Naive thymus-derived CD8-positive, alpha-beta T cell (primary cell): ENCODE measurements at regions not wholly inside any gene's neighbourhood (a gene's known extent, or its start where the extent isn't known, plus 50 kb on each side); places are given as distances from the start of the nearest gene placed in this dataset.
"Not testable (repeated sequence)": the region's sequence is repeated elsewhere in the genome, so short reads cannot be mapped to it uniquely, and the experiment has no call there.

Source experiments
- ATAC-seq, 2 donors: fragments of 150-1000 bp; cut with Tn5 transposase in 1 of 2; sonication (Bioruptor Pico), chemical (Tn5 transposase) in 1 of 2; 1 replicate in 1 of 2; 2 replicates in 1 of 2; pipeline ENCODE4 v1.10.0; 2021; ENCODE audit warnings: mild to moderate bottlenecking in 2 of 2, moderate library complexity in 2 of 2
- POLR2A ChIA-PET: fragments of 350-600 bp; sonication (Branson Sonifier 250); formaldehyde crosslinking; loops from one replicate; lab custom pipeline; 2021; ENCODE audit warnings: antibody characterized with exemption; lab: Charles Lee
- DNase-seq, 10 donors: peaks; one replicate each; pipeline versions ENCODE4 v3.0.0 to v3.0.0-alpha.2; 2020 to 2022
- H3K27ac Mint-ChIP-seq, 10 donors: one replicate each; pipeline ENCODE4 v1.8.0; 2020 to 2022; ENCODE audit warnings: mild to moderate bottlenecking in 10 of 10, mixed read lengths in 10 of 10, moderate library complexity in 4 of 10, inconsistent platforms in 1 of 10
- H3K27me3 Mint-ChIP-seq, 5 donors: one replicate each; pipeline ENCODE4 v1.8.0; 2021 to 2022; ENCODE audit warnings: mixed read lengths in 5 of 5
- H3K36me3 Mint-ChIP-seq, 3 donors: one replicate each; pipeline ENCODE4 v1.8.0; 2020 to 2022; ENCODE audit warnings: mixed read lengths in 3 of 3, mild to moderate bottlenecking in 2 of 3, inconsistent platforms in 1 of 3
- H3K4me1 Mint-ChIP-seq, 4 donors: one replicate each; pipeline ENCODE4 v1.8.0; 2021 to 2022; ENCODE audit warnings: mixed read lengths in 4 of 4
- H3K4me3 Mint-ChIP-seq, 10 donors: one replicate each; pipeline ENCODE4 v1.8.0; 2020 to 2022; ENCODE audit warnings: mild to moderate bottlenecking in 10 of 10, mixed read lengths in 10 of 10, moderate library complexity in 6 of 10, inconsistent platforms in 1 of 10
- H3K9me3 Mint-ChIP-seq, 9 donors: one replicate each; pipeline ENCODE4 v1.8.0; 2020 to 2022; ENCODE audit warnings: mixed read lengths in 9 of 9, mild to moderate bottlenecking in 3 of 9, inconsistent platforms in 1 of 9, moderate library complexity in 1 of 9

DNA sequence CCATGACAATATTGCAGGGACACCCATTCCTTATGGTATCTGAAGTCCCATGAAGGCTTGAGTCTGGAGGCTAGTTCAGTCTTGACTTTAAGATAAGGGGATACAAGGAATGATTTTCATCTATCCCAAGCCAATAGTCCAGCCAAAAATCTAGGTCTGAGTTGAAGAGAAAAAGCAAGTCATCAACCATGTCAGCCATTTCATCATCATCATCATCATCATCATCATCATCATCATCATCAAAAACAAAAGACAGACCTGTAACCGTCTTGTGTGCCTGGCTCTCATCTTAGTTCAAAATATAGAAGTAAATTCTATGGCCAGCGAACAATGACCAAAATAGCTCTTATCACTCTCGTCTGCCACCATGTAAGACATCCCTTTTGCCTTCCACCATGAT is 59.5 kb upstream of the FAM90A26 start:
- H3K4me1 Mint-ChIP-seq, DNase-seq, POLR2A ChIA-PET, ATAC-seq, H3K4me3 Mint-ChIP-seq, H3K9me3 Mint-ChIP-seq, H3K27ac Mint-ChIP-seq, H3K36me3 Mint-ChIP-seq, H3K27me3 Mint-ChIP-seq: not testable (repeated sequence)

GRCh38 chr4:9103148-9103524 is 67.1 kb upstream of the FAM90A26 start:
- H3K36me3 Mint-ChIP-seq, H3K9me3 Mint-ChIP-seq, H3K27ac Mint-ChIP-seq, DNase-seq, H3K4me3 Mint-ChIP-seq, H3K27me3 Mint-ChIP-seq, H3K4me1 Mint-ChIP-seq, POLR2A ChIA-PET, ATAC-seq: not testable (repeated sequence)

DNA sequence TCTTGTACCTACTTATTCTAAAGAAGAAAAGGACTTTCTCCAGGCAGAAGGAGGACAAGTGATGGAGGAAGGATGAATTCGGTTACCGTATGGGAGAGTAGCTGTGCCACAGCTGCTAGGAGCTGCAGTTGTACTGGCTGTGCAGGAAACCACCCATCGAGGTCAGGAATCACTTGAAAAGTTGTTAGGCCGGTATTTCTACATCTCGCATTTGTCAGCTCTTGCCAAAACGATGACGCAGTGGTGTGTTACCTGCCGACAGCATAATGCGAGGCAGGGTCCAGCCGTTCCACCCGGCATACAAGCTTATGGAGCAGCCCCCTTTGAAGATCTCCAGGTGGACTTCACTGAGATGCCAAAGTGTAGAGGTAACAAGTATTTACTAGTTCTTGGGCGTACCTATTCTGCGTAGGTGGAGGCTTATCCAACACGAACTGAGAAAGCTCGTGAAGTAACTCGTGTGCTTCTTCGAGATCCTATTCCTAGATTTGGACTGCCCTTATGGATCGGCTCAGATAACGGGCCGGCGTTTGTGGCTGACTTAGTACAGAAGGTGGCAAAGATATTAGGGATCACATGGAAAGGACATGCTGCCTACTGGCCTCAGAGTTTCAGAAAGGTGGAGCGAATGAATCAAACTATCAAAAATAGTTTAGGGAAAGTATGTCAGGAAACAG is 67.6 kb upstream of the FAM90A26 start:
- DNase-seq, H3K4me3 Mint-ChIP-seq, H3K9me3 Mint-ChIP-seq, H3K36me3 Mint-ChIP-seq, H3K27ac Mint-ChIP-seq, H3K4me1 Mint-ChIP-seq, H3K27me3 Mint-ChIP-seq, POLR2A ChIA-PET, ATAC-seq: not testable (repeated sequence)

- DNase-seq, H3K27ac Mint-ChIP-seq, H3K4me1 Mint-ChIP-seq, ATAC-seq, POLR2A ChIA-PET, H3K4me3 Mint-ChIP-seq: not testable (repeated sequence)
- H3K27me3 Mint-ChIP-seq, result peaks cover 0 to 17% (median 0%) of the 10 kb centered on the region in 5 donors
- peaks cover 0 to 19% (median 15%) of the 10 kb centered on the region in 3 donors for H3K36me3 Mint-ChIP-seq
- H3K9me3 Mint-ChIP-seq, result peaks cover 3 to 40% (median 29%) of the 10 kb centered on the region in 9 donors
Observed at GRCh38 chr4:9096330-9096729, 73.9 kb upstream of the FAM90A26 start.

DNA sequence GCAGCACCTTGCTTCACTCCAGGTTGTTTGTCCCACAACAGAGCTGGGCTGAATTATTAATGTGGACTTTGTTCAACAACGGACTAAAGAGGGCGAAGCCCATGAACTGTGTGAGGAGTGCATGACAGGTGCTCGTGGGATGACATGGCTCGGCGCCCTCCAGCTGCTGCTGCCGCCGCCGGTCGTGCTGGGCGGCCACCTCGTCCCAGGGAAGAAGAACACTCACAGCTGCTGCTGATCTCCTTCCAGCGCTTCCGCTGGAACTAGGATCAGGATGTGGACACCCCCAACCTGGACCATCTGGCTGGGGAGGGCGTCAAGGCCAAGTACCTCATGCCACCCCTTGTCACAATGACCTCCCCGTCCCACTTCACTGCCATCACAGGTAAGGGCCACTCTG is 91.4 kb upstream of the FAM90A26 start:
- DNase-seq, H3K27ac Mint-ChIP-seq, H3K4me3 Mint-ChIP-seq, ATAC-seq, H3K4me1 Mint-ChIP-seq, POLR2A ChIA-PET: not testable (repeated sequence)
- Mint-ChIP-seq H3K9me3 (peaks cover 0 to 20% (median 10%) of the 10 kb centered on the region in 9 donors), H3K27me3 (peaks cover 0 to 11% (median 2%) of the 10 kb centered on the region in 5 donors), H3K36me3 (peaks cover 0 to 23% (median 10%) of the 10 kb centered on the region in 3 donors)

GRCh38 chr4:9076974-9077373 is 93.2 kb upstream of the FAM90A26 start:
- H3K9me3 Mint-ChIP-seq, result peaks cover 0 to 25% (median 5%) of the 10 kb centered on the region in 9 donors
- ATAC-seq, H3K27ac Mint-ChIP-seq, H3K4me3 Mint-ChIP-seq, POLR2A ChIA-PET, H3K4me1 Mint-ChIP-seq, DNase-seq: not testable (repeated sequence)
- H3K36me3 Mint-ChIP-seq, result peaks cover 0 to 19% (median 10%) of the 10 kb centered on the region in 3 donors
- H3K27me3 Mint-ChIP-seq, result peaks cover 0 to 11% (median 2%) of the 10 kb centered on the region in 5 donors

DNA sequence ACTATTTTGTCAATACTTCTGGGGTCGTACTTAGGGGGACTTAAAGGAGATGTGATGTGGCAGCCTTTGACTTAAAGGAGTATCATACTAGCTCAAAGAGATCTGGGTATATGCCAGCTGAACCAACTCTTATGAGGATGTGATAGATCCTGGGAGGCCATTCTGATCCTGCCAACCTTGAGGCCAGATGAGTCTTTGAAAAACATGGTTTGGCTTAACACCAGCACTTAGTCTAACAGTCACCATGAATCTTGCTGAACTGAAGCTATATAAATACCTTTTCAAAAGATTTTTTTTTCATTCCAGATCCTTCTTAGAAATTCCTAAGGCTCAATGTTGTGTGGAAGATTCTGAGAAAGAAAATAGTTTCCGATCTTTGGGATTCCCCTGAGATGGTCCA is 93.7 kb upstream of the FAM90A26 start:
- Mint-ChIP-seq H3K27me3 (peaks cover 0 to 11% (median 0%) of the 10 kb centered on the region in 5 donors), H3K9me3 (peaks cover 0 to 25% (median 4%) of the 10 kb centered on the region in 9 donors), H3K36me3 (peaks cover 0 to 15% (median 6%) of the 10 kb centered on the region in 3 donors)
- H3K4me1 Mint-ChIP-seq, ATAC-seq, DNase-seq, H3K27ac Mint-ChIP-seq, H3K4me3 Mint-ChIP-seq, POLR2A ChIA-PET: not testable (repeated sequence)

DNA sequence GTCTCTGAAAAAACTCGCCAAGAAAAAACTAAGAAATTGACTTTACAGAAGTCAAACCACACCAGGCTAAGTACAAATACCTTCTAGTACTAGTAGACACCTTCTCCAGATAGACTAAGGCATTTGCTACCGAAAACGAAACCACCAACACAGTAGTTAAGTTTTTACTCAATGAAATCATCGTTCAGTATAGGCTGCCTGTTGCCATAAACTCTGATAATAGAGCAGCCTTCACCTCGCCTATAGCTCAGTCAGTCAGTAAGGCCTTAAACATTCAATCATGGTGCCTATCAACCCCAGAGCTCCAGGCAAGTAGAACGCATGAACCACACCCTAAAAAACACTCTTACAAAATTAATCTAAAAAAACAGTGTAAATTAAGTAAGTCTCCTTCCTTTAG is 96.8 kb upstream of the FAM90A26 start:
- H3K4me3 Mint-ChIP-seq, H3K4me1 Mint-ChIP-seq, DNase-seq, POLR2A ChIA-PET, H3K27ac Mint-ChIP-seq, H3K27me3 Mint-ChIP-seq, ATAC-seq: not testable (repeated sequence)
- Mint-ChIP-seq H3K36me3 (peaks cover 0 to 10% (median 0%) of the 10 kb centered on the region in 3 donors), H3K9me3 (peaks cover 0 to 30% (median 5%) of the 10 kb centered on the region in 9 donors)

GRCh38 chr4:9072521-9073220 is 97.5 kb upstream of the FAM90A26 start:
- H3K36me3 Mint-ChIP-seq, H3K4me1 Mint-ChIP-seq, POLR2A ChIA-PET, ATAC-seq, H3K27ac Mint-ChIP-seq, DNase-seq, H3K27me3 Mint-ChIP-seq, H3K4me3 Mint-ChIP-seq: not testable (repeated sequence)
- peaks cover 0 to 32% (median 8%) of the 10 kb centered on the region in 9 donors for H3K9me3 Mint-ChIP-seq

- ATAC-seq, H3K27ac Mint-ChIP-seq, POLR2A ChIA-PET, DNase-seq, H3K4me3 Mint-ChIP-seq, H3K4me1 Mint-ChIP-seq, H3K27me3 Mint-ChIP-seq: not testable (repeated sequence)
- Mint-ChIP-seq H3K9me3 (peaks cover 6 to 59% (median 32%) of the 10 kb centered on the region in 9 donors), H3K36me3 (peaks cover 0 to 24% (median 0%) of the 10 kb centered on the region in 3 donors)
Observed at GRCh38 chr4:9067923-9068322, 102.3 kb upstream of the FAM90A26 start.

DNA sequence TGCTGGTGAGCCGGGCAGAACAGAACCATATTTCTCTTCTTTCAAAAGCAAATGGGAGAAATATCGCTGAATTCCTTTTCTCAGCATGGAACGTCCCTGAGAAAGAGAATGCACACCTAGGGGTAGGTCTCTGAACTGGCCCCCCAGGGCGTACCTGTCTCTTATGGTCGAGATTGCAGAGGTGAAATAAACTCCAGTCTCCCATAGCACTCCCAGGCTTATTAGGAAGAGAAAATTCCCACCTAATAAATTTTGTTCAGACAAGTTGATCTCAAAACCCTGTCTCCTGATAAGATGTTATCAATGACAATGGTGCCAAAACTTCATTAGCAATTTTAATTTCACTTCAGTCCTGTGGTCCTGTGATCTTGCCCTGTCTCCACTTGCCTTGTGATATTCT is 106.6 kb upstream of the FAM90A26 start:
- H3K4me3 Mint-ChIP-seq, H3K27ac Mint-ChIP-seq, POLR2A ChIA-PET, H3K4me1 Mint-ChIP-seq, H3K27me3 Mint-ChIP-seq, DNase-seq, ATAC-seq: not testable (repeated sequence)
- H3K9me3 Mint-ChIP-seq, result peaks cover 4 to 52% (median 29%) of the 10 kb centered on the region in 9 donors
- H3K36me3 Mint-ChIP-seq, result peaks cover 0 to 33% (median 0%) of the 10 kb centered on the region in 3 donors

GRCh38 chr4:9024866-9025265 is 145.3 kb upstream of the FAM90A26 start:
- DNase-seq, ATAC-seq, H3K4me1 Mint-ChIP-seq, POLR2A ChIA-PET, H3K4me3 Mint-ChIP-seq, H3K36me3 Mint-ChIP-seq, H3K27ac Mint-ChIP-seq: not testable (repeated sequence)
- peaks cover 0 to 20% (median 2%) of the 10 kb centered on the region in 9 donors for H3K9me3 Mint-ChIP-seq
- H3K27me3 Mint-ChIP-seq, result peaks cover 3 to 22% (median 14%) of the 10 kb centered on the region in 5 donors

DNA sequence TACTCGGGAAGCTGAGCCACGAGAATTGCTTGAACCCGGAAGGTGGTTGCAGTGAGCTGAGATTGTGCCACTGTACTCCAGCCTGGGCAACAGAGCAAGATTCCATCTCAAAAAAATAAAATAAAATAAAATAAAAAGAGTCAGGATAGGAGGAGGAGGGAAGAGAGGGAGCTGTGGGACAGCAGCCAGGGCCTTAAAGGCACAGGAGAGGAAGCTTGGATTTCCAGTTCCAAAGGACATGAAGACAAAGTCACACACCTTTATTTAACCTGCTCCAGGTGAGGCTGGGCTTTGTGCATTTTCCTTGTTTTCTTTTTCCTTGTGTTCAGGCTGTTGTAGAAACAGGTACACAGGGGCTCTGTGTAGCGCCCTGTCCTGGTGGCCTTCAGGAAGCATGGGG is 138.2 kb upstream of the HMX1 start:
- POLR2A ChIA-PET, DNase-seq, H3K27ac Mint-ChIP-seq, H3K4me3 Mint-ChIP-seq, H3K9me3 Mint-ChIP-seq, ATAC-seq, H3K36me3 Mint-ChIP-seq, H3K4me1 Mint-ChIP-seq: not testable (repeated sequence)
- peaks cover 2 to 15% (median 10%) of the 10 kb centered on the region in 5 donors for H3K27me3 Mint-ChIP-seq
